Right renal cortex interstitium (tissue), 3 donors: ENCODE measurements at regions not wholly inside any gene's neighbourhood (a gene's known extent, or its start where the extent isn't known, plus 50 kb on each side); places are given as distances from the start of the nearest gene placed in this dataset.

Source experiments
- DNase-seq, 3 donors: peaks; one replicate each; pipeline ENCODE4 v3.0.0-alpha.2; 2013; ENCODE audit warnings: low read depth in 3 of 3, low spot score in 2 of 3

- no peak for DNase-seq
Measured at GRCh38 chr2:7661502-7661901, 744.3 kb downstream of the RNF144A start.

- DNase-seq, result no peak
Measured at GRCh38 chr2:7665880-7666279, 748.7 kb downstream of the RNF144A start.

- no peak for DNase-seq
Measured at GRCh38 chr2:7666596-7667259, 749.5 kb downstream of the RNF144A start.

- DNase-seq, result no peak
Measured at GRCh38 chr2:7667260-7667757, 750.1 kb downstream of the RNF144A start.

GRCh38 chr2:7670905-7671641 is 753.9 kb downstream of the RNF144A start:
- no peak for DNase-seq

- DNase-seq, result peak; percentile 10 to 27 (median 14)
Measured at GRCh38 chr2:7672027-7672684, 754.9 kb downstream of the RNF144A start.

- DNase-seq, result no peak
Measured at GRCh38 chr2:7672685-7673071, 755.5 kb downstream of the RNF144A start.

- no peak for DNase-seq
Measured at GRCh38 chr2:7673101-7673500, 755.9 kb downstream of the RNF144A start.

- no peak for DNase-seq
Measured at GRCh38 chr2:7673853-7674252, 756.6 kb downstream of the RNF144A start.

- no peak for DNase-seq
Measured at GRCh38 chr2:7674606-7675005, 757.4 kb downstream of the RNF144A start.

- DNase-seq, result no peak
Measured at GRCh38 chr2:7676714-7677113, 759.5 kb downstream of the RNF144A start.

GRCh38 chr2:7681881-7682461 is 764.8 kb downstream of the RNF144A start:
- DNase-seq, result no peak

- no peak for DNase-seq
Measured at GRCh38 chr2:7683196-7683595, 766.0 kb downstream of the RNF144A start.

- DNase-seq, result no peak
Measured at GRCh38 chr2:7683708-7684107, 766.5 kb downstream of the RNF144A start.

GRCh38 chr2:7685342-7686015 is 768.3 kb downstream of the RNF144A start:
- no peak for DNase-seq

GRCh38 chr2:7686016-7686385 is 768.8 kb downstream of the RNF144A start:
- DNase-seq, result no peak

- DNase-seq, result no peak
Measured at GRCh38 chr2:7691961-7692656, 774.9 kb downstream of the RNF144A start.

- no peak for DNase-seq
Measured at GRCh38 chr2:7692657-7693161, 775.5 kb downstream of the RNF144A start.

GRCh38 chr2:7693246-7694075 is 776.2 kb downstream of the RNF144A start:
- no peak for DNase-seq
